IMR-90 (cell line): ENCODE measurements at regions not wholly inside any gene's neighbourhood (a gene's known extent, or its start where the extent isn't known, plus 50 kb on each side); places are given as distances from the start of the nearest gene placed in this dataset.

Experiments used
- ATAC-seq: fragments of 200-7000 bp; cut with Tn5 transposase; 2 replicates; pipeline ENCODE4 v1.9.1; 2020; ENCODE audit warnings: low read depth, mild to moderate bottlenecking, moderate library complexity
- BruUV-seq: library from RNA; stranded (reverse); fragments of 400-500 nt; replicated peaks from 2 replicates; lab custom pipeline; 2021; lab: Mats Ljungman, UMichigan
- CTCF ChIA-PET: fragments of 300-600 bp; formaldehyde crosslinking; extraction: SDS; loops from one replicate; lab custom pipeline; 2021; ENCODE audit warnings: antibody characterized with exemption; lab: Yijun Ruan, JAX
- POLR2A ChIA-PET: fragments of 300-600 bp; sonication (Branson Sonifier 250); formaldehyde crosslinking; loops from one replicate; lab custom pipeline; 2022; ENCODE audit warnings: antibody characterized with exemption; ENCODE audit not compliant: unreplicated experiment; lab: Charles Lee
- DNase-seq: peaks from one replicate; pipeline ENCODE4 v3.0.0; 2013
- H2AFZ ChIP-seq: replicated peaks from 2 replicates; pipeline ENCODE3; 2013; ENCODE audit warnings: low read length, mild to moderate bottlenecking; ENCODE audit not compliant: poor library complexity
- H2AK5ac ChIP-seq: 2 replicates; pipeline ENCODE4 v1.6.1; 2013; ENCODE audit warnings: low read depth, low read length, inconsistent platforms
- H2AK9ac ChIP-seq: replicated peaks from 2 replicates; pipeline ENCODE3; 2013; ENCODE audit warnings: mild to moderate bottlenecking, low read depth, low read length, moderate library complexity; ENCODE audit not compliant: poor library complexity
- H2BK120ac ChIP-seq: 2 replicates; pipeline ENCODE4 v1.6.1; 2013; ENCODE audit warnings: low read depth, low read length, inconsistent platforms
- H2BK15ac ChIP-seq: 3 replicates; pipeline ENCODE4 v1.6.1; 2013; ENCODE audit warnings: low read depth, low read length, inconsistent platforms
- H2BK20ac ChIP-seq: 2 replicates; pipeline ENCODE4 v1.6.1; 2013; ENCODE audit warnings: low read depth, mild to moderate bottlenecking, inconsistent platforms, low read length, moderate library complexity
- H2BK5ac ChIP-seq: 2 replicates; pipeline ENCODE4 v1.6.1; 2013; ENCODE audit warnings: mild to moderate bottlenecking, low read depth, low read length, inconsistent platforms; ENCODE audit not compliant: poor library complexity, severe bottlenecking
- H3K14ac ChIP-seq: replicated peaks from 2 replicates; pipeline ENCODE4 v1.6.1; 2013; ENCODE audit warnings: low read depth, low read length, inconsistent platforms
- H3K18ac ChIP-seq: 2 replicates; pipeline ENCODE4 v1.6.1; 2013; ENCODE audit warnings: low read depth, low read length, control low read depth
- H3K23ac ChIP-seq: 2 replicates; pipeline ENCODE4 v1.6.1; 2013; ENCODE audit warnings: low read depth, low read length, inconsistent platforms
- H3K27ac ChIP-seq: 2 replicates; pipeline ENCODE4 v1.5.1; 2013; ENCODE audit warnings: mild to moderate bottlenecking, control low read depth, low read length; ENCODE audit not compliant: insufficient read depth
- H3K27me3 ChIP-seq: 2 replicates; pipeline ENCODE4 v1.6.1; 2013; ENCODE audit warnings: low read length; ENCODE audit not compliant: control insufficient read depth, insufficient read depth
- H3K36me3 ChIP-seq: 2 replicates; pipeline ENCODE4 v1.6.1; 2013; ENCODE audit warnings: low read length, mixed read lengths; ENCODE audit not compliant: control insufficient read depth, insufficient read depth
- H3K4ac ChIP-seq: 2 replicates; pipeline ENCODE4 v1.6.1; 2013; ENCODE audit warnings: low read depth, low read length, inconsistent platforms
- H3K4me1 ChIP-seq: 2 replicates; pipeline ENCODE4 v1.6.1; 2013; ENCODE audit warnings: low read length, mixed read lengths; ENCODE audit not compliant: control insufficient read depth, insufficient read depth
- H3K4me2 ChIP-seq: 2 replicates; pipeline ENCODE4 v1.6.1; 2013; ENCODE audit warnings: low read depth, mild to moderate bottlenecking, control low read depth, low read length, moderate library complexity
- H3K4me3 ChIP-seq: 2 replicates; pipeline ENCODE4 v1.5.1; 2013; ENCODE audit warnings: low read depth, mild to moderate bottlenecking, control low read depth, low read length, moderate library complexity; ENCODE audit not compliant: insufficient read depth
- H3K56ac ChIP-seq: 2 replicates; pipeline ENCODE4 v1.6.1; 2013; ENCODE audit warnings: low read length, inconsistent platforms; ENCODE audit not compliant: insufficient read depth; ENCODE audit errors: extremely low read depth
- H3K79me1 ChIP-seq, 2 experiments: 2 replicates each; pipeline ENCODE4 v1.6.1; 2013; ENCODE audit warnings: low read length in 2 of 2, inconsistent platforms in 1 of 2, low read depth in 1 of 2
- H3K9ac ChIP-seq: 2 replicates; pipeline ENCODE4 v1.6.1; 2013; ENCODE audit warnings: low read depth, low read length, control low read depth
- H3K9me1 ChIP-seq: 2 replicates; pipeline ENCODE4 v1.6.1; 2013; ENCODE audit warnings: low read length, inconsistent platforms; ENCODE audit not compliant: insufficient read depth
- H3K9me3 ChIP-seq: 2 replicates; pipeline ENCODE4 v1.6.1; 2013; ENCODE audit warnings: low read length; ENCODE audit not compliant: control insufficient read depth, insufficient read depth
- H4K20me1 ChIP-seq: 2 replicates; pipeline ENCODE4 v1.6.1; 2013; ENCODE audit warnings: low read length, inconsistent platforms; ENCODE audit not compliant: insufficient read depth
- H4K5ac ChIP-seq: 2 replicates; pipeline ENCODE4 v1.6.1; 2013; ENCODE audit warnings: mild to moderate bottlenecking, low read depth, low read length, control low read depth
- H4K8ac ChIP-seq, 2 experiments: 2 replicates each; pipeline ENCODE4 v1.6.1; 2013; ENCODE audit warnings: low read depth in 2 of 2, low read length in 2 of 2, control low read depth in 1 of 2, inconsistent platforms in 1 of 2
- H4K91ac ChIP-seq: 2 replicates; pipeline ENCODE4 v1.6.1; 2013; ENCODE audit warnings: low read depth, low read length, inconsistent platforms; ENCODE audit not compliant: insufficient read depth
- CHD1 ChIP-seq: IDR thresholded peaks from 2 replicates; pipeline ENCODE4 v1.6.1; 2012; ENCODE audit warnings: low read depth, low read length, improper control_type of control experiment
- POLR2A ChIP-seq: IDR thresholded peaks from 2 replicates; pipeline ENCODE4 v1.6.1; 2012; ENCODE audit warnings: mild to moderate bottlenecking, low read depth, low read length
- RCOR1 ChIP-seq: IDR thresholded peaks from 2 replicates; pipeline ENCODE4 v1.6.1; 2012; ENCODE audit warnings: mild to moderate bottlenecking, low read length, improper control_type of control experiment; ENCODE audit not compliant: insufficient replicate concordance
- WGBS, 2 experiments: methylation state at CpG; one replicate each; pipeline versions ENCODE4 v1.1.5 to v1.1.7; 2013; ENCODE audit warnings: missing lambda C conversion rate in 2 of 2; ENCODE audit not compliant: insufficient read length in 1 of 2; ENCODE audit errors: extremely low coverage in 2 of 2; 5-methylcytosine and 5-hydroxymethylcytosine counted together
- dilution Hi-C: fragments of 300-500 bp; cut with HindIII; formaldehyde crosslinking; loops from one replicate; pipeline ENCODE4 v1.14.3; 2018; ENCODE audit warnings: low sequenced_read_pairs; ENCODE audit not compliant: unreplicated experiment
- in situ Hi-C: fragments of 300-500 bp; cut with MboI; formaldehyde crosslinking; loops from 3 replicates; pipeline ENCODE4 v1.14.3; 2019; ENCODE audit warnings: low sequenced_read_pairs, inconsistent platforms, mixed read lengths
- intact Hi-C: fragments of 100-400 bp; cut with micrococcal nuclease; formaldehyde crosslinking; loops from 2 replicates; pipeline ENCODE4 v1.10.0; 2022

DNA sequence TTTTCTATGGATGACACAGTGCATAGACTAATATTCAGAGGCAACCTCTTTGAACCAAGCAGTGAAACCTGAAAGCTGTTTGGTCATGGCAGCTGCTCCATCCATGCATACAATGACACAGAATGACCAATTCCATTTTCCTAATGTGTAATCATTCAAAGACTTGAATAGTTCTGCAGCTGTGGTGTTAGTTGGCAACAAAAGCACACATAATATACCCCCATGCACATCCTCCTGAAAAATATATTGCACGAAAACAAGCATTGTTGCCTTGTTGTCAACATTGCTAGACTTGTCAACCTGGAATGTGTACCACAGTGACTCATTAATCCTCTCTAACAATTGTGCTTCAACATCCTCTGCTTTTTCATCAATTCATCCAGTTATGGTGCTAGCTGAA is 71.0 kb upstream of the SEMA6A start:
- ChIA-PET CTCF (no interaction called here), POLR2A (no interaction called here)
- Histone ChIP-seq H3K56ac (no peak overlapping the region), H2BK20ac (no peak overlapping the region), H4K8ac (no peak overlapping the region), H3K4me2 (no peak overlapping the region), H3K27me3 (no peaks in the 10 kb centered on the region), H3K79me1 (no peaks in the 10 kb centered on the region), H2BK120ac (no peak overlapping the region), H3K9me3 (peaks cover 6% of the 10 kb centered on the region), H3K27ac (no peak overlapping the region), H4K91ac (no peak overlapping the region), H3K14ac (no peak overlapping the region), H3K23ac (no peak overlapping the region), H2BK5ac (no peak overlapping the region), H2AFZ (no peak overlapping the region), H3K4me1 (no peaks in the 10 kb centered on the region), H2AK5ac (no peak overlapping the region), H3K9ac (no peak overlapping the region), H3K18ac (no peak overlapping the region), H2BK15ac (no peak overlapping the region), H3K9me1 (no peaks in the 10 kb centered on the region), H4K20me1 (no peaks in the 10 kb centered on the region), H3K4ac (no peak overlapping the region), H2AK9ac (no peak overlapping the region), H3K4me3 (no peak overlapping the region), H4K5ac (no peak overlapping the region), H3K36me3 (no peaks in the 10 kb centered on the region)
- in situ Hi-C loops (no loop called here), intact Hi-C loops (no loop called here), dilution Hi-C loops (no loop called here)
- TF ChIP-seq CHD1, result no peak
- no peak for TF ChIP-seq RCOR1
- no peak for TF ChIP-seq POLR2A
- ATAC-seq, result no peak
- 50% methylated on average over 1 of the region's 1 CpG; no CpG with 5 or more reads in 1 of the 2 experiments for WGBS, 2 experiments
- DNase-seq, result no peak
- BruUV-seq, result no TSS peak
